Nucleus accumbens (tissue), 56 donors: ENCODE measurements at regions not wholly inside any gene's neighbourhood (a gene's known extent, or its start where the extent isn't known, plus 50 kb on each side); places are given as distances from the start of the nearest gene placed in this dataset.

Experiments used
- DNase-seq, 56 donors: peaks; one replicate each; lab custom pipeline; 2025; lab: John Stamatoyannopoulos, UW

GRCh38 chrX:13266641-13267345, 53.1 kb downstream of the ATXN3L start:
- DNase-seq: peak in 1 of 56 donors; percentile 2

- DNase-seq: no peak
These were observed 54.2 kb downstream of the ATXN3L start for GRCh38 chrX:13265549-13266132.

DNA sequence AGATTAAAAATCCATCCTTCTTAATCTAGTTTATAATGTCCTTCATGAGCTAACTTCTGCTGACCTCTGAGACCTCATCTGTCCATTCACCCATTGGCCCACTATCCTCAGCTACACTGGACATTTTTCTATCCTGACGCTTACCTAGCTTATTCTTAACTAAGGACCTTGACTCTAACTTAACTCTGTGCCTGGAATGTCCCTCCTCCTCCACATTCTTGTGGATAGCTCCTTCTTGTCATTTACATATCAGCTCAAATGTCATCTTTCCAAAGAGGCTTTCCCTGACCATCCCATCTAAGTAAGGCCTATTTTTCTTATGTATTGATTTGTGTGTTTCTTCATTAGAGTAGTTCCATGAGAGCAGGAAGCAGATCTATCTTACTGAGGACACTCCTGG, 54.7 kb downstream of the ATXN3L start:
- DNase-seq: no peak

- no peak for DNase-seq
These were observed 56.1 kb downstream of the ATXN3L start for GRCh38 chrX:13263560-13264251.

GRCh38 chrX:13261348-13261747, 58.5 kb downstream of the ATXN3L start:
- no peak for DNase-seq

GRCh38 chrX:13260598-13260997, 59.3 kb downstream of the ATXN3L start:
- no peak for DNase-seq

- DNase-seq: no peak
These were observed 61.1 kb downstream of the ATXN3L start for GRCh38 chrX:13258725-13259124.

DNA sequence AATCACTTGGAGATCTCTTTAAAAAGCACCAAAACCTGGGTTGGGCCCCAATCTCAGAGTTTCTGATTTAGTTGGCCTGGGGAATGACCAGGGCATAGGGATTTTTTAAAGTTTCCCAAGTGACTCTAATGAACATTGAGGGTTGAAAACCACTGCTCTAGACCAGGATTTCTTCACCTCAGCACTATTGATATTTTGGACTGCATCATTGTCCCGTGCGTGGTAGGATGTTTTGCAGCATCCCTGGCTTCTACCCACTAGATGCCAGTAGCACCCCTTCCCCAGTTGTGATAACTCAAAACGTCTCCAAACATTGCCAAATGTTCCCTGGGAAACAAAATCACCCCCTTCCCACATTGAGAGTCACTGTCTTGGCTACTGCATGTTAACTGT, 61.8 kb downstream of the ATXN3L start:
- DNase-seq: no peak

GRCh38 chrX:13257223-13258051, 62.4 kb downstream of the ATXN3L start:
- DNase-seq: no peak

GRCh38 chrX:13256603-13257002, 63.2 kb downstream of the ATXN3L start:
- no peak for DNase-seq

- no peak for DNase-seq
These were observed 65.0 kb downstream of the ATXN3L start for GRCh38 chrX:13254870-13255269.

GRCh38 chrX:13254076-13254785, 65.6 kb downstream of the ATXN3L start:
- DNase-seq: peak in 1 of 56 donors; percentile 1

DNA sequence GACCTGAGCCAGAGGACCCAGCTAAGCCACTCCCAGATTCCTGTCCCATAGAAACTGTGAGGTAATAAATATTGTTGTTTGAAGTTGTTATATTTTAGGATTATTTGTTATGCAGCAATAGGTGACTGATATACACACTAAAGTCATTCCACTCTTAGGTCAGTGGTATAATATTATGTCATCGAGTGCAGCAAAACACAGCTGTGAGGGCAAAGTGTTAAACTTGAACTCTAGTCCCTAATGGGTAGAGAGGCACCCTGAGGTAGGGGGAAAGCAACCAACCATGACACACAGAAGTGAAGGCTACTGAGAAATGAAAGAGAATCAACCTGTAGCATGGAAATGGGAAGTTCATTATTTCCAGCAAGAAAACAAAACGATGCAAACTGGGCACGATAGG, 66.6 kb downstream of the ATXN3L start:
- DNase-seq: no peak

- no peak for DNase-seq
These were observed 67.1 kb downstream of the ATXN3L start for GRCh38 chrX:13252726-13253125.

- DNase-seq: peak in 1 of 56 donors; percentile 6
These were observed 68.8 kb downstream of the ATXN3L start for GRCh38 chrX:13250826-13251580.

- DNase-seq: no peak
These were observed 70.9 kb downstream of the ATXN3L start for GRCh38 chrX:13248867-13249486.

- peak in 17 of 56 donors; percentile 0 to 43 (median 9) for DNase-seq
These were observed 80.6 kb downstream of the ATXN3L start for GRCh38 chrX:13239272-13239671.

- no peak for DNase-seq
These were observed 83.9 kb downstream of the ATXN3L start for GRCh38 chrX:13235930-13236329.

DNA sequence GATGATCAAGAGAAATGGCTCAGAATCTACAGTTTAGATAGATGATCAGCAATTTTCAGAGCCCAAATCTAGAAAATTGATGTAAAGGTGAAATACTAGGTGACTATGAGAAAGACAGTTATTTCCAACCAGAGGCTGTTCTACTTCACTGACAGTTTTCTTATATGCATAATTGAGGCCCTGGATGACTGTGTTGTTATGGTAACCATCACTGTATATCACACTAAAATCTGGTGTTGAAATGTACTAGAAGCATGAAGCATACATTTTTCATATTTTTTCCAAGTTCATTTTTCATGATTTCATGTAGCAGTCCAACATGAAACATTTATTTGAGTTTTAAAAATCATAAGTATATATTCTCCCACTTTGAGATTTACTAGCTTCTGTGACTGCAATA, 87.4 kb downstream of the ATXN3L start:
- DNase-seq: no peak
